ENCODE measurements at regions not wholly inside any gene's neighbourhood (a gene's known extent, or its start where the extent isn't known, plus 50 kb on each side); places are given as distances from the start of the nearest gene placed in this dataset.
"Not testable (repeated sequence)": the region's sequence is repeated elsewhere in the genome, so short reads cannot be mapped to it uniquely, and the experiment has no call there.

- no peak for DNase-seq (ENCODE audit: low spot score)
These were observed 430.1 kb upstream of the FRG1 start for GRCh38 chr4:189510601-189511000.

- no peak for DNase-seq (ENCODE audit: low spot score)
These were observed 429.1 kb upstream of the FRG1 start for GRCh38 chr4:189511581-189511980.

GRCh38 chr4:189513421-189513820 lies 427.3 kb upstream of the FRG1 start:
- no peak for DNase-seq (ENCODE audit: low spot score)

- no peak for DNase-seq (ENCODE audit: low spot score)
These were observed 426.5 kb upstream of the FRG1 start for GRCh38 chr4:189514209-189514608.

GRCh38 chr4:189516902-189517301 lies 423.8 kb upstream of the FRG1 start:
- DNase-seq (ENCODE audit: low spot score) = no peak

GRCh38 chr4:189519186-189519585 lies 421.5 kb upstream of the FRG1 start:
- DNase-seq (ENCODE audit: low spot score) = no peak

GRCh38 chr4:189525304-189525703 lies 415.4 kb upstream of the FRG1 start:
- no peak for DNase-seq (ENCODE audit: low spot score)

GRCh38 chr4:189530848-189531247 lies 409.8 kb upstream of the FRG1 start:
- DNase-seq (ENCODE audit: low spot score) = no peak

- no peak for DNase-seq (ENCODE audit: low spot score)
These were observed 407.1 kb upstream of the FRG1 start for GRCh38 chr4:189533603-189534002.

GRCh38 chr4:189547559-189547958 lies 393.1 kb upstream of the FRG1 start:
- no peak for DNase-seq (ENCODE audit: low spot score)

- no peak for DNase-seq (ENCODE audit: low spot score)
These were observed 392.1 kb upstream of the FRG1 start for GRCh38 chr4:189548484-189549125.

GRCh38 chr4:189551931-189552670 lies 388.6 kb upstream of the FRG1 start:
- not testable (repeated sequence) for DNase-seq (ENCODE audit: low spot score)

- DNase-seq (ENCODE audit: low spot score) = not testable (repeated sequence)
These were observed 380.1 kb upstream of the FRG1 start for GRCh38 chr4:189560605-189561004.

GRCh38 chr4:189563751-189564150 lies 376.9 kb upstream of the FRG1 start:
- not testable (repeated sequence) for DNase-seq (ENCODE audit: low spot score)

GRCh38 chr4:189566271-189566670 lies 374.4 kb upstream of the FRG1 start:
- not testable (repeated sequence) for DNase-seq (ENCODE audit: low spot score)

GRCh38 chr4:189566900-189567299 lies 373.8 kb upstream of the FRG1 start:
- DNase-seq (ENCODE audit: low spot score) = not testable (repeated sequence)

GRCh38 chr4:189579645-189580044 lies 361.0 kb upstream of the FRG1 start:
- not testable (repeated sequence) for DNase-seq (ENCODE audit: low spot score)

GRCh38 chr4:189586908-189587632 lies 353.6 kb upstream of the FRG1 start:
- DNase-seq (ENCODE audit: low spot score) = not testable (repeated sequence)

- DNase-seq (ENCODE audit: low spot score) = not testable (repeated sequence)
These were observed 351.5 kb upstream of the FRG1 start for GRCh38 chr4:189589201-189589600.

- no peak for DNase-seq (ENCODE audit: low spot score)
These were observed 347.8 kb upstream of the FRG1 start for GRCh38 chr4:189592890-189593289.

GRCh38 chr4:189597341-189597740 lies 343.3 kb upstream of the FRG1 start:
- DNase-seq (ENCODE audit: low spot score) = no peak

- no peak for DNase-seq (ENCODE audit: low spot score)
These were observed 340.4 kb upstream of the FRG1 start for GRCh38 chr4:189600264-189600663.

All from left forelimb (tissue), 1 donor.